ENCODE measurements at regions not wholly inside any gene's neighbourhood (a gene's known extent, or its start where the extent isn't known, plus 50 kb on each side); places are given as distances from the start of the nearest gene placed in this dataset.

GRCh38 chr1:239799617-239800016 lies 292.1 kb upstream of the FMN2 start:
- no peaks in the 10 kb centered on the region for H3K27me3 Mint-ChIP-seq (ENCODE audit: insufficient read depth, low read depth, poor library complexity)
- H3K4me2 ChIP-seq = no peak overlapping the region
- no peaks in the 10 kb centered on the region for H3K4me1 ChIP-seq (ENCODE audit: insufficient read depth)
- TF ChIP-seq, protein P1, sequence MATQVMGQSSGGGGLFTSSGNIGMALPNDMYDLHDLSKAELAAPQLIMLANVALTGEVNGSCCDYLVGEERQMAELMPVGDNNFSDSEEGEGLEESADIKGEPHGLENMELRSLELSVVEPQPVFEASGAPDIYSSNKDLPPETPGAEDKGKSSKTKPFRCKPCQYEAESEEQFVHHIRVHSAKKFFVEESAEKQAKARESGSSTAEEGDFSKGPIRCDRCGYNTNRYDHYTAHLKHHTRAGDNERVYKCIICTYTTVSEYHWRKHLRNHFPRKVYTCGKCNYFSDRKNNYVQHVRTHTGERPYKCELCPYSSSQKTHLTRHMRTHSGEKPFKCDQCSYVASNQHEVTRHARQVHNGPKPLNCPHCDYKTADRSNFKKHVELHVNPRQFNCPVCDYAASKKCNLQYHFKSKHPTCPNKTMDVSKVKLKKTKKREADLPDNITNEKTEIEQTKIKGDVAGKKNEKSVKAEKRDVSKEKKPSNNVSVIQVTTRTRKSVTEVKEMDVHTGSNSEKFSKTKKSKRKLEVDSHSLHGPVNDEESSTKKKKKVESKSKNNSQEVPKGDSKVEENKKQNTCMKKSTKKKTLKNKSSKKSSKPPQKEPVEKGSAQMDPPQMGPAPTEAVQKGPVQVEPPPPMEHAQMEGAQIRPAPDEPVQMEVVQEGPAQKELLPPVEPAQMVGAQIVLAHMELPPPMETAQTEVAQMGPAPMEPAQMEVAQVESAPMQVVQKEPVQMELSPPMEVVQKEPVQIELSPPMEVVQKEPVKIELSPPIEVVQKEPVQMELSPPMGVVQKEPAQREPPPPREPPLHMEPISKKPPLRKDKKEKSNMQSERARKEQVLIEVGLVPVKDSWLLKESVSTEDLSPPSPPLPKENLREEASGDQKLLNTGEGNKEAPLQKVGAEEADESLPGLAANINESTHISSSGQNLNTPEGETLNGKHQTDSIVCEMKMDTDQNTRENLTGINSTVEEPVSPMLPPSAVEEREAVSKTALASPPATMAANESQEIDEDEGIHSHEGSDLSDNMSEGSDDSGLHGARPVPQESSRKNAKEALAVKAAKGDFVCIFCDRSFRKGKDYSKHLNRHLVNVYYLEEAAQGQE (IDR thresholded peaks at IDR 0.05; ENCODE audit: unreplicated experiment) = no peak
- TF ChIP-seq, protein P2, sequence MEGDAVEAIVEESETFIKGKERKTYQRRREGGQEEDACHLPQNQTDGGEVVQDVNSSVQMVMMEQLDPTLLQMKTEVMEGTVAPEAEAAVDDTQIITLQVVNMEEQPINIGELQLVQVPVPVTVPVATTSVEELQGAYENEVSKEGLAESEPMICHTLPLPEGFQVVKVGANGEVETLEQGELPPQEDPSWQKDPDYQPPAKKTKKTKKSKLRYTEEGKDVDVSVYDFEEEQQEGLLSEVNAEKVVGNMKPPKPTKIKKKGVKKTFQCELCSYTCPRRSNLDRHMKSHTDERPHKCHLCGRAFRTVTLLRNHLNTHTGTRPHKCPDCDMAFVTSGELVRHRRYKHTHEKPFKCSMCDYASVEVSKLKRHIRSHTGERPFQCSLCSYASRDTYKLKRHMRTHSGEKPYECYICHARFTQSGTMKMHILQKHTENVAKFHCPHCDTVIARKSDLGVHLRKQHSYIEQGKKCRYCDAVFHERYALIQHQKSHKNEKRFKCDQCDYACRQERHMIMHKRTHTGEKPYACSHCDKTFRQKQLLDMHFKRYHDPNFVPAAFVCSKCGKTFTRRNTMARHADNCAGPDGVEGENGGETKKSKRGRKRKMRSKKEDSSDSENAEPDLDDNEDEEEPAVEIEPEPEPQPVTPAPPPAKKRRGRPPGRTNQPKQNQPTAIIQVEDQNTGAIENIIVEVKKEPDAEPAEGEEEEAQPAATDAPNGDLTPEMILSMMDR (conservative IDR thresholded peaks at IDR 0.05; ENCODE audit: low read depth in 2 of 2) = no peak
- TF ChIP-seq EZH2 (IDR thresholded peaks at IDR 0.05; ENCODE audit: low read depth, unreplicated experiment) (no peak), CREB1 (CRISPR knock-in tag; IDR thresholded peaks at IDR 0.05; ENCODE audit: low read depth) (no peak), POLR2AphosphoS5 (IDR thresholded peaks at IDR 0.05; ENCODE audit: low read depth) (no peak), ZNF331 (CRISPR knock-in tag; IDR thresholded peaks at IDR 0.05; ENCODE audit: low read depth) (no peak), ZNF114 (CRISPR knock-in tag; IDR thresholded peaks at IDR 0.05) (no peak), JUNB (IDR thresholded peaks at IDR 0.05; ENCODE audit: unreplicated experiment) (no peak)
- TF ChIP-seq, protein P3, sequence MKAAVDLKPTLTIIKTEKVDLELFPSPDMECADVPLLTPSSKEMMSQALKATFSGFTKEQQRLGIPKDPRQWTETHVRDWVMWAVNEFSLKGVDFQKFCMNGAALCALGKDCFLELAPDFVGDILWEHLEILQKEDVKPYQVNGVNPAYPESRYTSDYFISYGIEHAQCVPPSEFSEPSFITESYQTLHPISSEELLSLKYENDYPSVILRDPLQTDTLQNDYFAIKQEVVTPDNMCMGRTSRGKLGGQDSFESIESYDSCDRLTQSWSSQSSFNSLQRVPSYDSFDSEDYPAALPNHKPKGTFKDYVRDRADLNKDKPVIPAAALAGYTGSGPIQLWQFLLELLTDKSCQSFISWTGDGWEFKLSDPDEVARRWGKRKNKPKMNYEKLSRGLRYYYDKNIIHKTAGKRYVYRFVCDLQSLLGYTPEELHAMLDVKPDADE (IDR thresholded peaks at IDR 0.05) = no peak
- no peak overlapping the region for H3K27ac ChIP-seq (ENCODE audit: low read depth)
- H3K36me3 Mint-ChIP-seq (ENCODE audit: low read depth) = no peaks in the 10 kb centered on the region
- ATAC-seq (no peak), DNase-seq (ENCODE audit: low spot score) (no peak)
- no peak overlapping the region for H3K4me3 Mint-ChIP-seq
- H4K20me1 ChIP-seq (replicated peaks; ENCODE audit: insufficient read depth) = no peaks in the 10 kb centered on the region
- H3K27ac Mint-ChIP-seq = no peak overlapping the region
- no peak overlapping the region for H3K4me3 ChIP-seq
- H2AFZ ChIP-seq = no peak overlapping the region
- no peaks in the 10 kb centered on the region for H3K9me3 Mint-ChIP-seq
- H3F3A ChIP-seq (replicated peaks; ENCODE audit: low read depth) = no peaks in the 10 kb centered on the region
- 0 out of 2 replicates have a peak, but pooled peaks cover 6% of the 10 kb centered on the region for H3K9me2 ChIP-seq (ENCODE audit: insufficient read depth)
- H3K79me2 ChIP-seq (replicated peaks; ENCODE audit: insufficient read depth) = no peaks in the 10 kb centered on the region
- no peaks in the 10 kb centered on the region for H3K36me3 ChIP-seq (ENCODE audit: insufficient read depth)
- H3K4me1 Mint-ChIP-seq = no peaks in the 10 kb centered on the region
- no peaks in the 10 kb centered on the region for H3K27me3 ChIP-seq (ENCODE audit: insufficient read depth)

DNA sequence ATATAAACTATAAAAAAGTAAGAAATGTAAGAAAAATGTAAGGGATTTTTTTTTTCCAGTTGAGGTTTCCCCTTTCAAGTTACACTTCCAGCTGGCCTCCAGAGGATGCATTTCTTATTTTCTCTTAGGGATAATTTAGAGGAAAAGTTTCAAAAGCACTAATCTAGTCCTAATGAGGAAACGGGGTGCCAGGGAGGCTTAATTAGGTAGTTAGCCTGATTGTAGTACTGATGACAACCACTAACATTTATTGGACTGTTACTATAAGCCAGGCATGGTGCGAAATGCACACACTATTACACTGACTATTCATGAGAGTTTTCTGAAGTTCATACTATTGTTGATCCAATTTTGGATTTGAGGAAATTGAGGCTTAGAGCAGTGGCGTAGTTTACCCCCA lies 290.8 kb upstream of the FMN2 start:
- Histone ChIP-seq H2AFZ (no peak overlapping the region), H3K4me2 (no peak overlapping the region), H4K20me1 (replicated peaks; ENCODE audit: insufficient read depth) (no peaks in the 10 kb centered on the region), H3K27me3 (ENCODE audit: insufficient read depth) (no peaks in the 10 kb centered on the region), H3F3A (replicated peaks; ENCODE audit: low read depth) (no peaks in the 10 kb centered on the region), H3K27ac (ENCODE audit: low read depth) (no peak overlapping the region), H3K9me2 (ENCODE audit: insufficient read depth) (0 out of 2 replicates have a peak, but pooled peaks cover 6% of the 10 kb centered on the region), H3K36me3 (ENCODE audit: insufficient read depth) (no peaks in the 10 kb centered on the region), H3K79me2 (replicated peaks; ENCODE audit: insufficient read depth) (no peaks in the 10 kb centered on the region), H3K4me1 (ENCODE audit: insufficient read depth) (no peaks in the 10 kb centered on the region), H3K4me3 (no peak overlapping the region)
- ATAC-seq (no peak), DNase-seq (ENCODE audit: low spot score) (no peak)
- Mint-ChIP-seq H3K4me3 (no peak overlapping the region), H3K4me1 (peaks cover 2% of the 10 kb centered on the region; the same call in 2 of the 3 replicates), H3K9me3 (no peaks in the 10 kb centered on the region), H3K27ac (no peak overlapping the region), H3K27me3 (ENCODE audit: insufficient read depth, low read depth, poor library complexity) (no peaks in the 10 kb centered on the region), H3K36me3 (ENCODE audit: low read depth) (no peaks in the 10 kb centered on the region)
- TF ChIP-seq STAT1 (IDR thresholded peaks at IDR 0.05; ENCODE audit: unreplicated experiment) (no peak), JUNB (IDR thresholded peaks at IDR 0.05; ENCODE audit: unreplicated experiment) (no peak), ZNF114 (CRISPR knock-in tag; IDR thresholded peaks at IDR 0.05) (no peak), CREB1 (CRISPR knock-in tag; IDR thresholded peaks at IDR 0.05; ENCODE audit: low read depth) (no peak), NANOG (IDR thresholded peaks at IDR 0.05; ENCODE audit: borderline replicate concordance) (no peak), EZH2 (IDR thresholded peaks at IDR 0.05; ENCODE audit: low read depth, unreplicated experiment) (no peak), EZH2phosphoT487 (IDR thresholded peaks at IDR 0.05; ENCODE audit: unreplicated experiment) (no peak)
- TF ChIP-seq, protein P2 (conservative IDR thresholded peaks at IDR 0.05; ENCODE audit: low read depth in 2 of 2) = no peak
- TF ChIP-seq, protein P3 (IDR thresholded peaks at IDR 0.05) = no peak

All from GM23338 (cell line).